WTC11 (cell line): ENCODE measurements at regions not wholly inside any gene's neighbourhood (a gene's known extent, or its start where the extent isn't known, plus 50 kb on each side); places are given as distances from the start of the nearest gene placed in this dataset.

Source experiments
- CREB1 ChIP-seq: sonication (generic); formaldehyde crosslinking; IDR thresholded peaks from 2 replicates; pipeline ENCODE4 v1.8.0; 2023; ENCODE audit warnings: mild to moderate bottlenecking, missing genetic modification reagents
- ELF4 ChIP-seq: sonication (generic); formaldehyde crosslinking; IDR thresholded peaks from 2 replicates; pipeline ENCODE4 v1.8.1; 2022; ENCODE audit warnings: low read depth, mild to moderate bottlenecking, moderate library complexity, missing genetic modification reagents
- ETV6 ChIP-seq: sonication (generic); formaldehyde crosslinking; IDR thresholded peaks from 2 replicates; pipeline ENCODE4 v1.8.1; 2022; ENCODE audit warnings: mild to moderate bottlenecking, missing genetic modification reagents
- FOXK1 ChIP-seq: sonication (generic); formaldehyde crosslinking; IDR thresholded peaks from 2 replicates; pipeline ENCODE4 v1.8.0; 2022; ENCODE audit warnings: mild to moderate bottlenecking, moderate library complexity, missing genetic modification reagents
- GABPB1 ChIP-seq: sonication (generic); formaldehyde crosslinking; IDR thresholded peaks from 2 replicates; pipeline ENCODE4 v1.8.1; 2023; ENCODE audit warnings: mild to moderate bottlenecking, missing genetic modification reagents
- GRHL2 ChIP-seq: fragments of 250-450 bp; sonication (Bioruptor Pico); IDR thresholded peaks from 2 replicates; pipeline ENCODE4 v1.8.0; 2022; ENCODE audit warnings: mild to moderate bottlenecking, moderate library complexity; ENCODE audit not compliant: insufficient replicate concordance, severe bottlenecking
- IRF2 ChIP-seq: sonication (generic); formaldehyde crosslinking; IDR thresholded peaks from 2 replicates; pipeline ENCODE4 v1.8.0; 2022; ENCODE audit warnings: low read depth, missing genetic modification reagents, borderline replicate concordance
- JUN ChIP-seq: sonication (generic); formaldehyde crosslinking; IDR thresholded peaks from 2 replicates; pipeline ENCODE4 v1.8.0; 2023; ENCODE audit warnings: mild to moderate bottlenecking, missing genetic modification reagents
- NFATC4 ChIP-seq: fragments of 250-450 bp; sonication (Bioruptor Pico); IDR thresholded peaks from 2 replicates; pipeline ENCODE4 v1.9.0; 2021; ENCODE audit warnings: mild to moderate bottlenecking
- NR2C2 ChIP-seq: sonication (generic); formaldehyde crosslinking; IDR thresholded peaks from 2 replicates; pipeline ENCODE4 v1.8.0; 2022; ENCODE audit warnings: mild to moderate bottlenecking, missing genetic modification reagents
- NR3C1 ChIP-seq: sonication (generic); formaldehyde crosslinking; conservative IDR thresholded peaks from 2 replicates; pipeline ENCODE4 v1.8.1; 2023; ENCODE audit warnings: low read depth, mild to moderate bottlenecking, missing genetic modification reagents
- RORB ChIP-seq: fragments of 250-450 bp; sonication (Bioruptor Pico); IDR thresholded peaks from 2 replicates; pipeline ENCODE4 v1.9.0; 2021; ENCODE audit warnings: mild to moderate bottlenecking
- SMAD3 ChIP-seq: sonication (generic); formaldehyde crosslinking; IDR thresholded peaks from 2 replicates; pipeline ENCODE4 v1.8.0; 2022; ENCODE audit warnings: missing genetic modification reagents, mild to moderate bottlenecking, borderline replicate concordance
- SMAD4 ChIP-seq: sonication (generic); formaldehyde crosslinking; IDR thresholded peaks from 2 replicates; pipeline ENCODE4 v1.8.0; 2022; ENCODE audit warnings: mild to moderate bottlenecking, missing genetic modification reagents
- TEAD1 ChIP-seq: sonication (generic); formaldehyde crosslinking; IDR thresholded peaks from 2 replicates; pipeline ENCODE4 v1.8.0; 2022; ENCODE audit warnings: mild to moderate bottlenecking, missing genetic modification reagents
- ZBTB21 ChIP-seq: sonication (generic); formaldehyde crosslinking; IDR thresholded peaks from 2 replicates; pipeline ENCODE4 v1.8.1; 2023; ENCODE audit warnings: mild to moderate bottlenecking, missing genetic modification reagents, borderline replicate concordance
- ZNF317 ChIP-seq: sonication (generic); formaldehyde crosslinking; IDR thresholded peaks from 2 replicates; pipeline ENCODE4 v1.8.1; 2023; ENCODE audit warnings: low read depth, mild to moderate bottlenecking, moderate library complexity, missing genetic modification reagents, borderline replicate concordance
- ZNF416 ChIP-seq: fragments of 250-450 bp; sonication (Bioruptor Pico); IDR thresholded peaks from 2 replicates; pipeline ENCODE4 v1.9.0; 2021; ENCODE audit warnings: mild to moderate bottlenecking, inconsistent platforms
- ZNF671 ChIP-seq: fragments of 250-450 bp; sonication (Bioruptor Pico); IDR thresholded peaks from 2 replicates; pipeline ENCODE4 v1.8.0; 2021; ENCODE audit warnings: mild to moderate bottlenecking
- TF ChIP-seq, protein P1 (sequence below): sonication (generic); formaldehyde crosslinking; IDR thresholded peaks from 2 replicates; pipeline ENCODE4 v1.8.0; 2023; ENCODE audit warnings: missing genetic modification reagents, mild to moderate bottlenecking, borderline replicate concordance
- TF ChIP-seq, protein P2 (sequence below): fragments of 250-450 bp; sonication (Bioruptor Pico); IDR thresholded peaks from 2 replicates; pipeline ENCODE4 v1.9.0; 2021; ENCODE audit warnings: mild to moderate bottlenecking
- TF ChIP-seq, protein P3 (sequence below): sonication (generic); formaldehyde crosslinking; IDR thresholded peaks from 2 replicates; pipeline ENCODE4 v1.8.0; 2023; ENCODE audit warnings: missing genetic modification reagents
- TF ChIP-seq, protein P4 (sequence below): sonication (generic); formaldehyde crosslinking; IDR thresholded peaks from 2 replicates; pipeline ENCODE4 v1.8.1; 2022; ENCODE audit warnings: low read depth, mild to moderate bottlenecking, moderate library complexity, missing genetic modification reagents, borderline replicate concordance
- TF ChIP-seq, protein P5 (sequence below): sonication (generic); formaldehyde crosslinking; IDR thresholded peaks from 2 replicates; pipeline ENCODE4 v1.8.0; 2022; ENCODE audit warnings: mild to moderate bottlenecking, missing genetic modification reagents
- TF ChIP-seq, protein P6 (sequence below): fragments of 200-600 bp; IDR thresholded peaks from 2 replicates; pipeline ENCODE4 v1.8.0; 2022; ENCODE audit warnings: antibody characterized with exemption
- TF ChIP-seq, protein P7 (sequence below): sonication (generic); formaldehyde crosslinking; IDR thresholded peaks from 2 replicates; pipeline ENCODE4 v1.8.1; 2022; ENCODE audit warnings: missing genetic modification reagents, borderline replicate concordance
- TF ChIP-seq, protein P8 (sequence below): fragments of 250-450 bp; sonication (Bioruptor Pico); IDR thresholded peaks from 2 replicates; pipeline ENCODE4 v1.9.0; 2021; ENCODE audit warnings: moderate library complexity, mild to moderate bottlenecking, inconsistent platforms, borderline replicate concordance

DNA sequence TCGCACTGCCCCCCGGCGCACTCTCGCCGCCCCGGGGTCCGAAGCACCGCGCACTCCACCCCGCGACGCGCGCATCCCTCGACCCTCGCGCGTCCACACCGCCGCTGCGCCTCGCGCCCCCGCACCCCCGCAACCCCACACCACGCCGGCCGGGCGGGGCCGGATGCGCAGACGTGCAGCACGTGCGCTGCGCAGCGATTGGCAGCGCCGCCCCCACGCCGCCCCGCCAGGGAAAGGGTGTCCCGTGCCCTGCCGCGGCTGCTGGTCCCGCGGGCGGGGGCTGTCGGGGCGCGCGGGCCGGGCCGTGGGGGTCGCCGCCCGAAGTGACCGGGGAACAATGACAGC is 53.7 kb upstream of the KDM7A start (continued):
- TF ChIP-seq, protein P1, sequence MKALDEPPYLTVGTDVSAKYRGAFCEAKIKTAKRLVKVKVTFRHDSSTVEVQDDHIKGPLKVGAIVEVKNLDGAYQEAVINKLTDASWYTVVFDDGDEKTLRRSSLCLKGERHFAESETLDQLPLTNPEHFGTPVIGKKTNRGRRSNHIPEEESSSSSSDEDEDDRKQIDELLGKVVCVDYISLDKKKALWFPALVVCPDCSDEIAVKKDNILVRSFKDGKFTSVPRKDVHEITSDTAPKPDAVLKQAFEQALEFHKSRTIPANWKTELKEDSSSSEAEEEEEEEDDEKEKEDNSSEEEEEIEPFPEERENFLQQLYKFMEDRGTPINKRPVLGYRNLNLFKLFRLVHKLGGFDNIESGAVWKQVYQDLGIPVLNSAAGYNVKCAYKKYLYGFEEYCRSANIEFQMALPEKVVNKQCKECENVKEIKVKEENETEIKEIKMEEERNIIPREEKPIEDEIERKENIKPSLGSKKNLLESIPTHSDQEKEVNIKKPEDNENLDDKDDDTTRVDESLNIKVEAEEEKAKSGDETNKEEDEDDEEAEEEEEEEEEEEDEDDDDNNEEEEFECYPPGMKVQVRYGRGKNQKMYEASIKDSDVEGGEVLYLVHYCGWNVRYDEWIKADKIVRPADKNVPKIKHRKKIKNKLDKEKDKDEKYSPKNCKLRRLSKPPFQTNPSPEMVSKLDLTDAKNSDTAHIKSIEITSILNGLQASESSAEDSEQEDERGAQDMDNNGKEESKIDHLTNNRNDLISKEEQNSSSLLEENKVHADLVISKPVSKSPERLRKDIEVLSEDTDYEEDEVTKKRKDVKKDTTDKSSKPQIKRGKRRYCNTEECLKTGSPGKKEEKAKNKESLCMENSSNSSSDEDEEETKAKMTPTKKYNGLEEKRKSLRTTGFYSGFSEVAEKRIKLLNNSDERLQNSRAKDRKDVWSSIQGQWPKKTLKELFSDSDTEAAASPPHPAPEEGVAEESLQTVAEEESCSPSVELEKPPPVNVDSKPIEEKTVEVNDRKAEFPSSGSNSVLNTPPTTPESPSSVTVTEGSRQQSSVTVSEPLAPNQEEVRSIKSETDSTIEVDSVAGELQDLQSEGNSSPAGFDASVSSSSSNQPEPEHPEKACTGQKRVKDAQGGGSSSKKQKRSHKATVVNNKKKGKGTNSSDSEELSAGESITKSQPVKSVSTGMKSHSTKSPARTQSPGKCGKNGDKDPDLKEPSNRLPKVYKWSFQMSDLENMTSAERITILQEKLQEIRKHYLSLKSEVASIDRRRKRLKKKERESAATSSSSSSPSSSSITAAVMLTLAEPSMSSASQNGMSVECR (CRISPR knock-in tag), result no peak
- TF ChIP-seq, protein P2, sequence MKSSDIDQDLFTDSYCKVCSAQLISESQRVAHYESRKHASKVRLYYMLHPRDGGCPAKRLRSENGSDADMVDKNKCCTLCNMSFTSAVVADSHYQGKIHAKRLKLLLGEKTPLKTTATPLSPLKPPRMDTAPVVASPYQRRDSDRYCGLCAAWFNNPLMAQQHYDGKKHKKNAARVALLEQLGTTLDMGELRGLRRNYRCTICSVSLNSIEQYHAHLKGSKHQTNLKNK (CRISPR knock-in tag), result no peak
- TF ChIP-seq NR3C1 (CRISPR knock-in tag) (no peak), ETV6 (peak; percentile 42; the same call in 1 of the 2 replicates), ZNF416 (CRISPR knock-in tag) (no peak), SMAD3 (CRISPR knock-in tag) (no peak), GRHL2 (CRISPR knock-in tag) (no peak), JUN (0 out of 2 replicates have a peak, but pooled peaks have one; percentile 47), NFATC4 (CRISPR knock-in tag) (no peak), CREB1 (CRISPR knock-in tag) (no peak), ZNF317 (no peak), ELF4 (CRISPR knock-in tag) (no peak), SMAD4 (CRISPR knock-in tag) (no peak), RORB (CRISPR knock-in tag) (no peak), FOXK1 (CRISPR knock-in tag) (0 out of 2 replicates have a peak, but pooled peaks have one; percentile 8), ZBTB21 (CRISPR knock-in tag) (no peak), NR2C2 (CRISPR knock-in tag) (no peak), IRF2 (CRISPR knock-in tag) (no peak), TEAD1 (CRISPR knock-in tag) (no peak), GABPB1 (CRISPR knock-in tag) (no peak), ZNF671 (CRISPR knock-in tag) (no peak)
- TF ChIP-seq, protein P3, sequence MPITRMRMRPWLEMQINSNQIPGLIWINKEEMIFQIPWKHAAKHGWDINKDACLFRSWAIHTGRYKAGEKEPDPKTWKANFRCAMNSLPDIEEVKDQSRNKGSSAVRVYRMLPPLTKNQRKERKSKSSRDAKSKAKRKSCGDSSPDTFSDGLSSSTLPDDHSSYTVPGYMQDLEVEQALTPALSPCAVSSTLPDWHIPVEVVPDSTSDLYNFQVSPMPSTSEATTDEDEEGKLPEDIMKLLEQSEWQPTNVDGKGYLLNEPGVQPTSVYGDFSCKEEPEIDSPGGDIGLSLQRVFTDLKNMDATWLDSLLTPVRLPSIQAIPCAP (CRISPR knock-in tag), result no peak
- TF ChIP-seq, protein P4, sequence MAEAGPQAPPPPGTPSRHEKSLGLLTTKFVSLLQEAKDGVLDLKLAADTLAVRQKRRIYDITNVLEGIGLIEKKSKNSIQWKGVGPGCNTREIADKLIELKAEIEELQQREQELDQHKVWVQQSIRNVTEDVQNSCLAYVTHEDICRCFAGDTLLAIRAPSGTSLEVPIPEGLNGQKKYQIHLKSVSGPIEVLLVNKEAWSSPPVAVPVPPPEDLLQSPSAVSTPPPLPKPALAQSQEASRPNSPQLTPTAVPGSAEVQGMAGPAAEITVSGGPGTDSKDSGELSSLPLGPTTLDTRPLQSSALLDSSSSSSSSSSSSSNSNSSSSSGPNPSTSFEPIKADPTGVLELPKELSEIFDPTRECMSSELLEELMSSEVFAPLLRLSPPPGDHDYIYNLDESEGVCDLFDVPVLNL (CRISPR knock-in tag), result 0 out of 2 replicates have a peak, but pooled peaks have one; percentile 31
- TF ChIP-seq, protein P5, sequence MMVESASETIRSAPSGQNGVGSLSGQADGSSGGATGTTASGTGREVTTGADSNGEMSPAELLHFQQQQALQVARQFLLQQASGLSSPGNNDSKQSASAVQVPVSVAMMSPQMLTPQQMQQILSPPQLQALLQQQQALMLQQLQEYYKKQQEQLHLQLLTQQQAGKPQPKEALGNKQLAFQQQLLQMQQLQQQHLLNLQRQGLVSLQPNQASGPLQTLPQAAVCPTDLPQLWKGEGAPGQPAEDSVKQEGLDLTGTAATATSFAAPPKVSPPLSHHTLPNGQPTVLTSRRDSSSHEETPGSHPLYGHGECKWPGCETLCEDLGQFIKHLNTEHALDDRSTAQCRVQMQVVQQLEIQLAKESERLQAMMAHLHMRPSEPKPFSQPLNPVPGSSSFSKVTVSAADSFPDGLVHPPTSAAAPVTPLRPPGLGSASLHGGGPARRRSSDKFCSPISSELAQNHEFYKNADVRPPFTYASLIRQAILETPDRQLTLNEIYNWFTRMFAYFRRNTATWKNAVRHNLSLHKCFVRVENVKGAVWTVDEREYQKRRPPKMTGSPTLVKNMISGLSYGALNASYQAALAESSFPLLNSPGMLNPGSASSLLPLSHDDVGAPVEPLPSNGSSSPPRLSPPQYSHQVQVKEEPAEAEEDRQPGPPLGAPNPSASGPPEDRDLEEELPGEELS, result peak; percentile 90
- TF ChIP-seq, protein P6, sequence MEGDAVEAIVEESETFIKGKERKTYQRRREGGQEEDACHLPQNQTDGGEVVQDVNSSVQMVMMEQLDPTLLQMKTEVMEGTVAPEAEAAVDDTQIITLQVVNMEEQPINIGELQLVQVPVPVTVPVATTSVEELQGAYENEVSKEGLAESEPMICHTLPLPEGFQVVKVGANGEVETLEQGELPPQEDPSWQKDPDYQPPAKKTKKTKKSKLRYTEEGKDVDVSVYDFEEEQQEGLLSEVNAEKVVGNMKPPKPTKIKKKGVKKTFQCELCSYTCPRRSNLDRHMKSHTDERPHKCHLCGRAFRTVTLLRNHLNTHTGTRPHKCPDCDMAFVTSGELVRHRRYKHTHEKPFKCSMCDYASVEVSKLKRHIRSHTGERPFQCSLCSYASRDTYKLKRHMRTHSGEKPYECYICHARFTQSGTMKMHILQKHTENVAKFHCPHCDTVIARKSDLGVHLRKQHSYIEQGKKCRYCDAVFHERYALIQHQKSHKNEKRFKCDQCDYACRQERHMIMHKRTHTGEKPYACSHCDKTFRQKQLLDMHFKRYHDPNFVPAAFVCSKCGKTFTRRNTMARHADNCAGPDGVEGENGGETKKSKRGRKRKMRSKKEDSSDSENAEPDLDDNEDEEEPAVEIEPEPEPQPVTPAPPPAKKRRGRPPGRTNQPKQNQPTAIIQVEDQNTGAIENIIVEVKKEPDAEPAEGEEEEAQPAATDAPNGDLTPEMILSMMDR, result no peak
- TF ChIP-seq, protein P7, sequence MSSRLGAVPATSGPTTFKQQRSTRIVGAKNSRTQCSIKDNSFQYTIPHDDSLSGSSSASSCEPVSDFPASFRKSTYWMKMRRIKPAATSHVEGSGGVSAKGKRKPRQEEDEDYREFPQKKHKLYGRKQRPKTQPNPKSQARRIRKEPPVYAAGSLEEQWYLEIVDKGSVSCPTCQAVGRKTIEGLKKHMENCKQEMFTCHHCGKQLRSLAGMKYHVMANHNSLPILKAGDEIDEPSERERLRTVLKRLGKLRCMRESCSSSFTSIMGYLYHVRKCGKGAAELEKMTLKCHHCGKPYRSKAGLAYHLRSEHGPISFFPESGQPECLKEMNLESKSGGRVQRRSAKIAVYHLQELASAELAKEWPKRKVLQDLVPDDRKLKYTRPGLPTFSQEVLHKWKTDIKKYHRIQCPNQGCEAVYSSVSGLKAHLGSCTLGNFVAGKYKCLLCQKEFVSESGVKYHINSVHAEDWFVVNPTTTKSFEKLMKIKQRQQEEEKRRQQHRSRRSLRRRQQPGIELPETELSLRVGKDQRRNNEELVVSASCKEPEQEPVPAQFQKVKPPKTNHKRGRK, result no peak
- TF ChIP-seq, protein P8, sequence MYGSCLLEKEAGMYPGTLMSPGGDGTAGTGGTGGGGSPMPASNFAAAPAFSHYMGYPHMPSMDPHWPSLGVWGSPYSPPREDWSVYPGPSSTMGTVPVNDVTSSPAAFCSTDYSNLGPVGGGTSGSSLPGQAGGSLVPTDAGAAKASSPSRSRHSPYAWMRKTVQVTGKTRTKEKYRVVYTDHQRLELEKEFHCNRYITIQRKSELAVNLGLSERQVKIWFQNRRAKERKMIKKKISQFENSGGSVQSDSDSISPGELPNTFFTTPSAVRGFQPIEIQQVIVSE (CRISPR knock-in tag), result no peak
